Effector memory CD4-positive, alpha-beta T cell (primary cell): ENCODE measurements at regions not wholly inside any gene's neighbourhood (a gene's known extent, or its start where the extent isn't known, plus 50 kb on each side); places are given as distances from the start of the nearest gene placed in this dataset.

Source experiments
- DNase-seq, 3 donors: peaks; one replicate each; pipeline ENCODE4 v3.0.0-alpha.2; 2020
- H3K27ac ChIP-seq: 2 replicates; pipeline ENCODE4 v1.7.0; 2013; ENCODE audit warnings: mild to moderate bottlenecking, low read length, moderate library complexity; ENCODE audit not compliant: insufficient read depth, poor library complexity, severe bottlenecking
- H3K27me3 ChIP-seq: replicated peaks from 2 replicates; pipeline ENCODE4 v1.7.0; 2013; ENCODE audit warnings: mild to moderate bottlenecking, low read length; ENCODE audit not compliant: insufficient read depth, control insufficient read depth, poor library complexity, severe bottlenecking
- H3K36me3 ChIP-seq: 2 replicates; pipeline ENCODE4 v1.7.0; 2013; ENCODE audit warnings: mild to moderate bottlenecking, low read length, moderate library complexity; ENCODE audit not compliant: control insufficient read depth, insufficient read depth
- H3K4me1 ChIP-seq: 2 replicates; pipeline ENCODE4 v1.7.0; 2013; ENCODE audit warnings: low read length, mild to moderate bottlenecking; ENCODE audit not compliant: control insufficient read depth, insufficient read depth, poor library complexity, severe bottlenecking
- H3K4me3 ChIP-seq: 2 replicates; pipeline ENCODE4 v1.7.0; 2013; ENCODE audit warnings: low read length, low read depth, mild to moderate bottlenecking; ENCODE audit not compliant: insufficient read depth, poor library complexity, severe bottlenecking
- H3K9me3 ChIP-seq: 2 replicates; pipeline ENCODE4 v1.7.0; 2013; ENCODE audit warnings: mild to moderate bottlenecking, low read length, moderate library complexity; ENCODE audit not compliant: control insufficient read depth

DNA sequence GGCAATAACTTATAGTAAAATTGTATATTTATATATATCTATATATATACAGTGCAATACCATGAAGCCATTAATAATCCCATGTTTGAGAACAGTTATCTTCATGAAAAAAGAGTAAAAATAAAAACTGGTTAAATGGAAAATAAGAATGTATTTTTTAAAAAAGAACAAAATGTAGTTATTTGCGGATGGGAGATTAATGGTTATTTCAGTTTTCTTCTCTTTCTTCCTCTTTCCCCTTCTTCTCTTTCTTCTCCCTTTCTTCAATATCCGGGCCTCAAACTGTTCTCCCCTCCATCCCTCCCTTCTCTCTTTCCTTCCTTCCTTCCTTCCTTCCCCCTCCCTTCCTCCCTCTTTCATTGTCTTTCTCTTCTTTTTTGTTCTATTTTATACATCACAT lies 1301.7 kb upstream of the IGFBP7 start:
- H3K4me3 ChIP-seq: no peak overlapping the region
- no peaks in the 10 kb centered on the region for H3K27me3 ChIP-seq
- no peaks in the 10 kb centered on the region for H3K9me3 ChIP-seq
- no peaks in the 10 kb centered on the region for H3K36me3 ChIP-seq
- no peak for DNase-seq
- no peaks in the 10 kb centered on the region for H3K4me1 ChIP-seq
- no peak overlapping the region for H3K27ac ChIP-seq

GRCh38 chr4:58406762-58407161 lies 1296.6 kb upstream of the IGFBP7 start:
- Histone ChIP-seq H3K36me3 (no peaks in the 10 kb centered on the region), H3K27me3 (no peaks in the 10 kb centered on the region), H3K4me1 (no peaks in the 10 kb centered on the region), H3K27ac (no peak overlapping the region), H3K9me3 (no peaks in the 10 kb centered on the region), H3K4me3 (no peak overlapping the region)
- DNase-seq: no peak

- H3K9me3 ChIP-seq: no peaks in the 10 kb centered on the region
- no peak for DNase-seq
- H3K4me3 ChIP-seq: no peak overlapping the region
- no peak overlapping the region for H3K27ac ChIP-seq
- no peaks in the 10 kb centered on the region for H3K4me1 ChIP-seq
- H3K36me3 ChIP-seq: no peaks in the 10 kb centered on the region
- H3K27me3 ChIP-seq: no peaks in the 10 kb centered on the region
Measured at GRCh38 chr4:58368221-58368620, 1258.0 kb upstream of the IGFBP7 start.

GRCh38 chr4:58360354-58361133 lies 1250.4 kb upstream of the IGFBP7 start:
- H3K4me1 ChIP-seq: no peaks in the 10 kb centered on the region

GRCh38 chr4:58359590-58359989 lies 1249.4 kb upstream of the IGFBP7 start:
- H3K4me3 ChIP-seq: no peak overlapping the region
- no peak overlapping the region for H3K27ac ChIP-seq
- no peaks in the 10 kb centered on the region for H3K9me3 ChIP-seq
- H3K27me3 ChIP-seq: no peaks in the 10 kb centered on the region
- no peak for DNase-seq
- H3K36me3 ChIP-seq: no peaks in the 10 kb centered on the region
- H3K4me1 ChIP-seq: no peaks in the 10 kb centered on the region

More at GRCh38 chr4:58360354-58361133, 1250.4 kb upstream of the IGFBP7 start:
- no peak overlapping the region for H3K4me3 ChIP-seq
- H3K36me3 ChIP-seq: no peaks in the 10 kb centered on the region
- no peak overlapping the region for H3K27ac ChIP-seq
- no peaks in the 10 kb centered on the region for H3K9me3 ChIP-seq
- H3K27me3 ChIP-seq: no peaks in the 10 kb centered on the region
- DNase-seq: no peak

DNA sequence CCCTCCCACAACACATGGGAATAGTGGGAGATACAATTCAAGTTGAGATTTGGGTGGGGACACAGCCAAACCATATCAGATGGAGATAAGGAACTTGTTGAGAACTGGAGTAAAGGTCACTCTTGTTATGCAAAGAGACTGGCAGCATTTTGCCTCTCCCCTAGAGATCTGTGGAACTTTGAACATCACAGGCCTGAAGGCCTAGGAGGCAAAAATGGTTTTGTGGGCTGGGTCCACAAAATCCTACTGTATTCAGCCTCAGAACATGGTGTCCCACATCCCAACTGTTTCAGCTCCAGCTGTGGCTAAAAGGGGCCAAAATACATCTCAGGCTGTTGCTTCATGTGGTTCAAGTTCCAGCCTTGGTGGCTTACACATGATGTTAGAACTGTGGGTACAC lies 1247.8 kb upstream of the IGFBP7 start:
- H3K36me3 ChIP-seq: no peaks in the 10 kb centered on the region
- H3K4me1 ChIP-seq: no peaks in the 10 kb centered on the region
- H3K4me3 ChIP-seq: no peak overlapping the region
- no peak overlapping the region for H3K27ac ChIP-seq
- no peaks in the 10 kb centered on the region for H3K27me3 ChIP-seq
- DNase-seq: no peak
- no peaks in the 10 kb centered on the region for H3K9me3 ChIP-seq

DNA sequence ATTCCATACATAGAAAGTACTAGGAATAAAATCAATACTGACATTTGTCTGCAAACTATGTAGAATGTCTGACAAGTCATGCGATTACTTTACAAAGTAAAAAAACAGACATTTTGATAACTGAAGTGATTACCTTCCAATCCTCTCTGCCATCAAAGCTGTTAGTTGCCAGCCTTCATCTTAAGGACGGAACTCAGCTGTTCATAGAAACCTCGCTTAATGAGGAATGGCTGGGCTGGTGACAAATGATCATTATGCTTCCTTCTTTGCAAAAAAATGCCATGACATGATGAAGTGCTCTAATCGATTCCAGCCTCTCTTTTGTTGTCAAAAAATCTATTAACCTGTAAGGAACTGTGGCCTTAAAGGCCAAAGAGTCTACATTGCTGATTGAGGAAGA lies 1214.9 kb upstream of the IGFBP7 start:
- peaks cover 4% of the 10 kb centered on the region for H3K9me3 ChIP-seq
- no peak for DNase-seq
- no peaks in the 10 kb centered on the region for H3K4me1 ChIP-seq
- no peak overlapping the region for H3K4me3 ChIP-seq
- no peak overlapping the region for H3K27ac ChIP-seq
- H3K36me3 ChIP-seq: no peaks in the 10 kb centered on the region
- H3K27me3 ChIP-seq: no peaks in the 10 kb centered on the region

- Histone ChIP-seq H3K27ac (no peak overlapping the region), H3K36me3 (no peaks in the 10 kb centered on the region), H3K4me3 (no peak overlapping the region), H3K4me1 (no peaks in the 10 kb centered on the region), H3K27me3 (no peaks in the 10 kb centered on the region), H3K9me3 (no peaks in the 10 kb centered on the region)
- no peak for DNase-seq
Measured at GRCh38 chr4:58313444-58313843, 1203.3 kb upstream of the IGFBP7 start.

DNA sequence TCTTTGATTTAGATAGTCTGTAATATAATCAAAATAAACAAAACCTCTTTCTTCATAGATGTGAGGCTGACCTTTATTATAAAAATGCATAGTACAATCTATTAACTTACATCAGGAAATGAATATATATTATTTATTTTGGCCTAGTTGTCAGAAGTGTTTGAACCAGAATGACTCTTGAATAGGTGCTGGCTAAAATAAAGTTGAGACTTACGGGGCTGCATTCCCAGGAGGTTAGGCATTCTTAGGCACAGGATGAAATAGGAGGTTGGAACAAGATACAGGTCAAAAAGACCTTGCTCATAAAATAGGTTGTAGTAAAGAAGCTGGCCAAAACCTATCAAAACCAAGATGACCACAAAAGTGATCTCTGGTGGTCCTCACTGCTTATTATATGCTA lies 1193.3 kb upstream of the IGFBP7 start:
- H3K27me3 ChIP-seq: no peaks in the 10 kb centered on the region
- no peaks in the 10 kb centered on the region for H3K9me3 ChIP-seq
- DNase-seq: no peak
- H3K36me3 ChIP-seq: no peaks in the 10 kb centered on the region
- H3K4me3 ChIP-seq: no peak overlapping the region
- H3K27ac ChIP-seq: no peak overlapping the region
- no peaks in the 10 kb centered on the region for H3K4me1 ChIP-seq

GRCh38 chr4:58301376-58301999 lies 1191.3 kb upstream of the IGFBP7 start:
- no peak for DNase-seq
- Histone ChIP-seq H3K4me3 (no peak overlapping the region), H3K27me3 (no peaks in the 10 kb centered on the region), H3K4me1 (no peaks in the 10 kb centered on the region), H3K9me3 (no peaks in the 10 kb centered on the region), H3K27ac (no peak overlapping the region), H3K36me3 (no peaks in the 10 kb centered on the region)
